Keratinocyte (primary cell): ENCODE measurements at regions not wholly inside any gene's neighbourhood (a gene's known extent, or its start where the extent isn't known, plus 50 kb on each side); places are given as distances from the start of the nearest gene placed in this dataset.

Experiments
- EZH2 ChIP-seq: IDR thresholded peaks from one replicate; pipeline ENCODE4 v1.6.1; 2012; ENCODE audit warnings: inconsistent platforms, mild to moderate bottlenecking, low read length, moderate library complexity
- TF ChIP-seq, protein P1 (sequence below), 3 experiments: IDR thresholded peaks in 1 of 3; conservative IDR thresholded peaks in 1 of 3; optimal IDR thresholded peaks in 1 of 3; 2 replicates in 2 of 3; 3 replicates in 1 of 3; pipeline versions ENCODE3 to v1.5.1; 2011; ENCODE audit warnings: low read length in 3 of 3, mild to moderate bottlenecking in 3 of 3, moderate library complexity in 2 of 3, control low read depth in 1 of 3, inconsistent platforms in 1 of 3; ENCODE audit not compliant: insufficient read depth in 2 of 3; ENCODE audit errors: extremely low read depth in 1 of 3

DNA sequence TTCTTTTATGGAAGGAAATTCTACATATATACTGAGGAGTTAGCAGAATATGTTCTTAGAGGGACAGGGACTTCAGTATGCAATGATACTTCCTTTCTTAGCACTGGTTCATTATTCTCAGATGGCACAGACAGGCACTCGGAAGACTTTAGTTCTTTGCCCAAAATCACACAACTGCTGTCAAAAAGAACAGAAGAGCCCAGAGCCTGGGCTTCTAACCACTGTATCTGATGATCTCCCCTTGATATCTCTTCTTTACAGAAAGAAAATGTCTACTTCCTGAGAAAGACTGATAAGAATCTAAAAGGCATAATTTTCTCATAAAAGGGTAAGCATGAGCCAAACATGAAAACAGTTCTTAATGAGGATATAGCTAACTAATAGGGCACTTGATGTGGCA, 2034.2 kb upstream of the PRR20A start:
- TF ChIP-seq, protein P1, sequence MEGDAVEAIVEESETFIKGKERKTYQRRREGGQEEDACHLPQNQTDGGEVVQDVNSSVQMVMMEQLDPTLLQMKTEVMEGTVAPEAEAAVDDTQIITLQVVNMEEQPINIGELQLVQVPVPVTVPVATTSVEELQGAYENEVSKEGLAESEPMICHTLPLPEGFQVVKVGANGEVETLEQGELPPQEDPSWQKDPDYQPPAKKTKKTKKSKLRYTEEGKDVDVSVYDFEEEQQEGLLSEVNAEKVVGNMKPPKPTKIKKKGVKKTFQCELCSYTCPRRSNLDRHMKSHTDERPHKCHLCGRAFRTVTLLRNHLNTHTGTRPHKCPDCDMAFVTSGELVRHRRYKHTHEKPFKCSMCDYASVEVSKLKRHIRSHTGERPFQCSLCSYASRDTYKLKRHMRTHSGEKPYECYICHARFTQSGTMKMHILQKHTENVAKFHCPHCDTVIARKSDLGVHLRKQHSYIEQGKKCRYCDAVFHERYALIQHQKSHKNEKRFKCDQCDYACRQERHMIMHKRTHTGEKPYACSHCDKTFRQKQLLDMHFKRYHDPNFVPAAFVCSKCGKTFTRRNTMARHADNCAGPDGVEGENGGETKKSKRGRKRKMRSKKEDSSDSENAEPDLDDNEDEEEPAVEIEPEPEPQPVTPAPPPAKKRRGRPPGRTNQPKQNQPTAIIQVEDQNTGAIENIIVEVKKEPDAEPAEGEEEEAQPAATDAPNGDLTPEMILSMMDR (optimal IDR thresholded peaks at IDR 0.05 in 1 of 3, IDR thresholded peaks at IDR 0.05 in 1 of 3, conservative IDR thresholded peaks at IDR 0.05 in 1 of 3; ENCODE audit: extremely low read depth in 1 of 3, insufficient read depth in 2 of 3, low read length in 3 of 3): no peak
- no peak for TF ChIP-seq EZH2
